DND-41 (cell line): ENCODE measurements at regions not wholly inside any gene's neighbourhood (a gene's known extent, or its start where the extent isn't known, plus 50 kb on each side); places are given as distances from the start of the nearest gene placed in this dataset.

ENCODE experiments used
- EZH2 ChIP-seq: IDR thresholded peaks from 3 replicates; pipeline ENCODE4 v1.6.1; 2012; ENCODE audit warnings: borderline replicate concordance, low read depth, mild to moderate bottlenecking, moderate library complexity, low read length, inconsistent platforms; ENCODE audit not compliant: severe bottlenecking
- TF ChIP-seq, protein P1 (sequence below): IDR thresholded peaks from 2 replicates; pipeline ENCODE4 v1.5.1; 2012; ENCODE audit warnings: borderline replicate concordance, low read length, moderate library complexity, mild to moderate bottlenecking; ENCODE audit not compliant: poor library complexity, severe bottlenecking; ENCODE audit errors: extremely low read depth

DNA sequence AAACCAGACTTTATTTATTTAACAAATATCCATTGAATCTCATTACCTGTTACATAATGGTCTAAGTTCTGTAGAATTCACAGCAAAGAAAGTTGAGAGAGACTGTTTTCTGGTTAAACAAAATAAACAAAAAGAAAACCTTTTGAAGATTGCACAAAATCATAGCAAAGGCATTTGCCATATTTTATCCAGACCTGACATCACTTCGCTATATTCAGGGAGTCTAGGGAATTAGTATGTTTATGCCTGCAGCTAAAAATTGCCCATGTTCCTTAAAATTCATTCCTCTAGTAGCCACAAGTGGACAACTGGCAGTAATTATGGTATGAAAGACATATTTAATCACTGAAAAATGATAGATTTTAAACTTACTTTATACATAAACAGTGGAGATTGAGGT is 577.0 kb upstream of the DAB2 start:
- TF ChIP-seq EZH2, result no peak
- TF ChIP-seq, protein P1, sequence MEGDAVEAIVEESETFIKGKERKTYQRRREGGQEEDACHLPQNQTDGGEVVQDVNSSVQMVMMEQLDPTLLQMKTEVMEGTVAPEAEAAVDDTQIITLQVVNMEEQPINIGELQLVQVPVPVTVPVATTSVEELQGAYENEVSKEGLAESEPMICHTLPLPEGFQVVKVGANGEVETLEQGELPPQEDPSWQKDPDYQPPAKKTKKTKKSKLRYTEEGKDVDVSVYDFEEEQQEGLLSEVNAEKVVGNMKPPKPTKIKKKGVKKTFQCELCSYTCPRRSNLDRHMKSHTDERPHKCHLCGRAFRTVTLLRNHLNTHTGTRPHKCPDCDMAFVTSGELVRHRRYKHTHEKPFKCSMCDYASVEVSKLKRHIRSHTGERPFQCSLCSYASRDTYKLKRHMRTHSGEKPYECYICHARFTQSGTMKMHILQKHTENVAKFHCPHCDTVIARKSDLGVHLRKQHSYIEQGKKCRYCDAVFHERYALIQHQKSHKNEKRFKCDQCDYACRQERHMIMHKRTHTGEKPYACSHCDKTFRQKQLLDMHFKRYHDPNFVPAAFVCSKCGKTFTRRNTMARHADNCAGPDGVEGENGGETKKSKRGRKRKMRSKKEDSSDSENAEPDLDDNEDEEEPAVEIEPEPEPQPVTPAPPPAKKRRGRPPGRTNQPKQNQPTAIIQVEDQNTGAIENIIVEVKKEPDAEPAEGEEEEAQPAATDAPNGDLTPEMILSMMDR, result no peak
